ENCODE measurements at regions not wholly inside any gene's neighbourhood (a gene's known extent, or its start where the extent isn't known, plus 50 kb on each side); places are given as distances from the start of the nearest gene placed in this dataset.

GRCh38 chr12:90339837-90340236 lies 615.1 kb downstream of the CCER1 start:
- Histone ChIP-seq H3K9me3 (no peaks in the 10 kb centered on the region), H3K27me3 (no peaks in the 10 kb centered on the region), H3K4me1 (no peaks in the 10 kb centered on the region), H3K4me3 (no peak overlapping the region), H3K36me3 (no peaks in the 10 kb centered on the region), H3K9ac (ENCODE audit: low read depth in 2 of 2, low read length in 2 of 2) (no peak overlapping the region), H3K27ac (no peak overlapping the region)
- intact Hi-C loops (cut with DNase I) = no loop called here
- DNase-seq = no peak
- TF ChIP-seq, protein P1, sequence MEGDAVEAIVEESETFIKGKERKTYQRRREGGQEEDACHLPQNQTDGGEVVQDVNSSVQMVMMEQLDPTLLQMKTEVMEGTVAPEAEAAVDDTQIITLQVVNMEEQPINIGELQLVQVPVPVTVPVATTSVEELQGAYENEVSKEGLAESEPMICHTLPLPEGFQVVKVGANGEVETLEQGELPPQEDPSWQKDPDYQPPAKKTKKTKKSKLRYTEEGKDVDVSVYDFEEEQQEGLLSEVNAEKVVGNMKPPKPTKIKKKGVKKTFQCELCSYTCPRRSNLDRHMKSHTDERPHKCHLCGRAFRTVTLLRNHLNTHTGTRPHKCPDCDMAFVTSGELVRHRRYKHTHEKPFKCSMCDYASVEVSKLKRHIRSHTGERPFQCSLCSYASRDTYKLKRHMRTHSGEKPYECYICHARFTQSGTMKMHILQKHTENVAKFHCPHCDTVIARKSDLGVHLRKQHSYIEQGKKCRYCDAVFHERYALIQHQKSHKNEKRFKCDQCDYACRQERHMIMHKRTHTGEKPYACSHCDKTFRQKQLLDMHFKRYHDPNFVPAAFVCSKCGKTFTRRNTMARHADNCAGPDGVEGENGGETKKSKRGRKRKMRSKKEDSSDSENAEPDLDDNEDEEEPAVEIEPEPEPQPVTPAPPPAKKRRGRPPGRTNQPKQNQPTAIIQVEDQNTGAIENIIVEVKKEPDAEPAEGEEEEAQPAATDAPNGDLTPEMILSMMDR (IDR thresholded peaks at IDR 0.05) = no peak

GRCh38 chr12:90338365-90338764 lies 616.6 kb downstream of the CCER1 start:
- H3K4me3 ChIP-seq = no peak overlapping the region
- intact Hi-C loops (cut with DNase I) = no loop called here
- H3K36me3 ChIP-seq = no peaks in the 10 kb centered on the region
- H3K9ac ChIP-seq (ENCODE audit: low read depth in 2 of 2, low read length in 2 of 2) = no peak overlapping the region
- TF ChIP-seq, protein P1 (IDR thresholded peaks at IDR 0.05) = no peak
- H3K4me1 ChIP-seq = no peaks in the 10 kb centered on the region
- H3K27ac ChIP-seq = no peak overlapping the region
- H3K27me3 ChIP-seq = no peaks in the 10 kb centered on the region
- no peak for DNase-seq
- no peaks in the 10 kb centered on the region for H3K9me3 ChIP-seq

DNA sequence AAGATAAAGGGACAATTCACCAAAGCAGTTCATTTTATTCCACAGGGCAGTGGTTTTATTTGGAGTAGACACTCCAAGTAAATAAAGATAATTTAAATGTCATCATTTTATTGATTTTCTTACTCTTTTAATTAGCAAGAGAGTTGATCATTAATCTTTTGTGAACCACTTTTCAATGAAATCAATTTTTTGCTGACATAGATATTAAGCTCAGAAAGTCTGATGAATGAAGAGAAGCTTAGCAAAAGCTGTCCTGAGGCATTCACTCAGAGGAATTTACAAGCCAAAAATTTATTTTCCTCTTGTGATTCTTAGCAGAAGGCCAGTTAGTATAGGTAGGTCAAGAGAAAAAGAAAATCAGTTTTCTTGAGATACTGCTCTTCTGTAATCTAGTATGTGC lies 618.0 kb downstream of the CCER1 start:
- H3K9me3 ChIP-seq = no peaks in the 10 kb centered on the region
- no peak overlapping the region for H3K4me3 ChIP-seq
- intact Hi-C loops (cut with DNase I) = no loop called here
- H3K9ac ChIP-seq (ENCODE audit: low read depth in 2 of 2, low read length in 2 of 2) = no peak overlapping the region
- TF ChIP-seq, protein P1 (IDR thresholded peaks at IDR 0.05) = no peak
- no peaks in the 10 kb centered on the region for H3K4me1 ChIP-seq
- DNase-seq = no peak
- H3K36me3 ChIP-seq = no peaks in the 10 kb centered on the region
- H3K27me3 ChIP-seq = no peaks in the 10 kb centered on the region
- H3K27ac ChIP-seq = no peak overlapping the region

- DNase-seq = no peak
- no peak overlapping the region for H3K27ac ChIP-seq
- no peaks in the 10 kb centered on the region for H3K4me1 ChIP-seq
- H3K36me3 ChIP-seq = no peaks in the 10 kb centered on the region
- intact Hi-C loops (cut with DNase I) = no loop called here
- H3K9me3 ChIP-seq = no peaks in the 10 kb centered on the region
- H3K27me3 ChIP-seq = no peaks in the 10 kb centered on the region
- no peak overlapping the region for H3K9ac ChIP-seq (ENCODE audit: low read depth in 2 of 2, low read length in 2 of 2)
- TF ChIP-seq, protein P1 (IDR thresholded peaks at IDR 0.05) = no peak
- no peak overlapping the region for H3K4me3 ChIP-seq
Measured at GRCh38 chr12:90335566-90335965, 619.4 kb downstream of the CCER1 start.

DNA sequence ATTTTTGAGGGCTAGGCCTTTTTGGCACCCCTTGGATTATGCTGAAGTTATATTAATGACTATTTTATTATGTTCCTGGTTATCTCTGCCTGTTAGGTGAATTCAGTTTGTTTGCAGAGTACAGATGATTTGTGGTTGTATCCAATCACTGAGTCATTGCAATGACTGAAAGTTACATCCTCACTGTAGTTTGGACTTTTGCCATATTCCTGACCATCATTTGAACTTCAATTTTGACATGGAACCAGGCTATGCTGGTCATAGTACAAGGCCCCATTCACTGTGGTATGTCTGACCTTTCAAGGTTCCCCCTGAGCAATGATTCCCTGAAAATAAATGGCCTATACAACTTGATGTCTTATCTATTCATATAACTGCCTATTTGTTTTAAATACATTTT lies 621.0 kb downstream of the CCER1 start:
- Histone ChIP-seq H3K36me3 (no peaks in the 10 kb centered on the region), H3K27me3 (no peaks in the 10 kb centered on the region), H3K9ac (ENCODE audit: low read depth in 2 of 2, low read length in 2 of 2) (no peak overlapping the region), H3K27ac (no peak overlapping the region), H3K4me3 (no peak overlapping the region), H3K9me3 (no peaks in the 10 kb centered on the region), H3K4me1 (no peaks in the 10 kb centered on the region)
- intact Hi-C loops (cut with DNase I) = no loop called here
- no peak for DNase-seq
- TF ChIP-seq, protein P1 (IDR thresholded peaks at IDR 0.05) = no peak

DNA sequence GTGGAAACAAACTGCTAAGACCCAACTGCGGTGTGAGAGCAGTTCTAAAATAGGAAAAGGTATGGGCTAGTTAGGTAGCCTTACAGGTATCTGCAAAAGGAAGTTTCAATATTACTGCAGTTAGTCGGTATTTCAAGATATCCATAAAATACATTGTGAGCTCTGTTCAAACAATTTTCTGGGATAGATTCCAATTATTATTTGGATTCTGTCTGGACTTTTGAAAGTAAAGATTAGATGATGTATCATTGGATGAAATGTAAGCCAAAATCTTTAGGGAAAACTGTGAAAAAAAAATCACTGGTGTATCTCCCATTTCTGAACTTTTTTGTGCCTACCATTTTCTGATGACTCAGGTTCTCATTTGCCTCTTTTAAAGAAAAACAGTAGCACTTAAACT lies 621.6 kb downstream of the CCER1 start:
- TF ChIP-seq, protein P1 (IDR thresholded peaks at IDR 0.05) = no peak

More for the DNA sequence above, 621.6 kb downstream of the CCER1 start:
- H3K4me3 ChIP-seq = no peak overlapping the region
- H3K36me3 ChIP-seq = no peaks in the 10 kb centered on the region
- H3K4me1 ChIP-seq = no peaks in the 10 kb centered on the region
- no peaks in the 10 kb centered on the region for H3K27me3 ChIP-seq
- H3K9me3 ChIP-seq = no peaks in the 10 kb centered on the region
- H3K9ac ChIP-seq (ENCODE audit: low read depth in 2 of 2, low read length in 2 of 2) = no peak overlapping the region
- intact Hi-C loops (cut with DNase I) = no loop called here
- no peak for DNase-seq
- no peak overlapping the region for H3K27ac ChIP-seq

Measured in colonic mucosa (tissue), 4 donors.